ENCODE measurements at regions not wholly inside any gene's neighbourhood (a gene's known extent, or its start where the extent isn't known, plus 50 kb on each side); places are given as distances from the start of the nearest gene placed in this dataset.

GRCh38 chr16:5366126-5366525 lies 268.5 kb upstream of the EEF2KMT start:
- ChIA-PET CTCF (no interaction called here), POLR2A (no interaction called here)

GRCh38 chr16:5364186-5364585 lies 266.6 kb upstream of the EEF2KMT start:
- POLR2A ChIA-PET = no interaction called here
- CTCF ChIA-PET = no interaction called here

GRCh38 chr16:5361322-5361721 lies 263.7 kb upstream of the EEF2KMT start:
- ChIA-PET CTCF (no interaction called here), POLR2A (no interaction called here)

- CTCF ChIA-PET = no interaction called here
- POLR2A ChIA-PET = no interaction called here
Measured at GRCh38 chr16:5354645-5355044, 257.1 kb upstream of the EEF2KMT start.

- ChIA-PET POLR2A (no interaction called here), CTCF (no interaction called here)
Measured at GRCh38 chr16:5349670-5350517, 252.3 kb upstream of the EEF2KMT start.

- ChIA-PET CTCF (no interaction called here), POLR2A (no interaction called here)
Measured at GRCh38 chr16:5349101-5349500, 251.5 kb upstream of the EEF2KMT start.

- CTCF ChIA-PET = no interaction called here
- POLR2A ChIA-PET = no interaction called here
Measured at GRCh38 chr16:5347561-5347960, 250.0 kb upstream of the EEF2KMT start.

GRCh38 chr16:5336941-5337340 lies 239.3 kb upstream of the EEF2KMT start:
- CTCF ChIA-PET = no interaction called here
- POLR2A ChIA-PET = no interaction called here

GRCh38 chr16:5333991-5334390 lies 236.4 kb upstream of the EEF2KMT start:
- ChIA-PET CTCF (no interaction called here), POLR2A (no interaction called here)

- CTCF ChIA-PET = no interaction called here
- POLR2A ChIA-PET = no interaction called here
Measured at GRCh38 chr16:5333126-5333525, 235.5 kb upstream of the EEF2KMT start.

- ChIA-PET CTCF (no interaction called here), POLR2A (no interaction called here)
Measured at GRCh38 chr16:5330058-5330457, 232.5 kb upstream of the EEF2KMT start.

GRCh38 chr16:5328546-5328945 lies 231.0 kb upstream of the EEF2KMT start:
- ChIA-PET POLR2A (no interaction called here), CTCF (no interaction called here)

GRCh38 chr16:5326395-5326794 lies 228.8 kb upstream of the EEF2KMT start:
- CTCF ChIA-PET = no interaction called here
- POLR2A ChIA-PET = no interaction called here

- ChIA-PET POLR2A (no interaction called here), CTCF (no interaction called here)
Measured at GRCh38 chr16:5325932-5326331, 228.3 kb upstream of the EEF2KMT start.

GRCh38 chr16:5323284-5324141 lies 225.9 kb upstream of the EEF2KMT start:
- CTCF ChIA-PET = no interaction called here
- POLR2A ChIA-PET = interaction anchor here (0.6 kb wide), 1 partner anchor 96 kb away, joined by 3 read pairs; no protein-coding TSS in a partner anchor

GRCh38 chr16:5321930-5322329 lies 224.3 kb upstream of the EEF2KMT start:
- ChIA-PET POLR2A (no interaction called here), CTCF (no interaction called here)

- ChIA-PET CTCF (no interaction called here), POLR2A (no interaction called here)
Measured at GRCh38 chr16:5319799-5320198, 222.2 kb upstream of the EEF2KMT start.

- CTCF ChIA-PET = no interaction called here
- POLR2A ChIA-PET = no interaction called here
Measured at GRCh38 chr16:5315914-5316313, 218.3 kb upstream of the EEF2KMT start.

GRCh38 chr16:5314377-5314776 lies 216.8 kb upstream of the EEF2KMT start:
- CTCF ChIA-PET = no interaction called here
- POLR2A ChIA-PET = no interaction called here

- ChIA-PET POLR2A (no interaction called here), CTCF (no interaction called here)
Measured at GRCh38 chr16:5309946-5310611, 212.5 kb upstream of the EEF2KMT start.

GRCh38 chr16:5305023-5305422 lies 207.4 kb upstream of the EEF2KMT start:
- CTCF ChIA-PET = no interaction called here
- POLR2A ChIA-PET = no interaction called here
